Fibroblast of lung (primary cell): ENCODE measurements at regions not wholly inside any gene's neighbourhood (a gene's known extent, or its start where the extent isn't known, plus 50 kb on each side); places are given as distances from the start of the nearest gene placed in this dataset.
"Not testable (repeated sequence)": the region's sequence is repeated elsewhere in the genome, so short reads cannot be mapped to it uniquely, and the experiment has no call there.

Experiments used
- DNase-seq, 2 donors: peaks; one replicate each; pipeline versions ENCODE4 v3.0.0 to v3.0.0-alpha.2; 2010; ENCODE audit warnings: low read depth in 2 of 2
- H2AFZ ChIP-seq: 2 replicates; pipeline ENCODE4 v1.5.1; 2012; ENCODE audit warnings: low read length, control low read depth, inconsistent platforms
- H3K27ac ChIP-seq: 2 replicates; pipeline ENCODE4 v1.5.1; 2011; ENCODE audit warnings: low read length, control low read depth; ENCODE audit not compliant: insufficient read depth
- H3K27me3 ChIP-seq: 2 replicates; pipeline ENCODE4 v1.5.1; 2011; ENCODE audit warnings: mild to moderate bottlenecking, low read length; ENCODE audit not compliant: control insufficient read depth, insufficient read depth
- H3K36me3 ChIP-seq: 2 replicates; pipeline ENCODE4 v1.5.1; 2011; ENCODE audit warnings: low read length; ENCODE audit not compliant: control insufficient read depth, insufficient read depth
- H3K4me1 ChIP-seq: 2 replicates; pipeline ENCODE4 v1.5.1; 2011; ENCODE audit warnings: low read length; ENCODE audit not compliant: control insufficient read depth, insufficient read depth; ENCODE audit errors: extremely low read depth
- H3K4me2 ChIP-seq: 2 replicates; pipeline ENCODE4 v1.5.1; 2011; ENCODE audit warnings: low read length, control low read depth; ENCODE audit not compliant: insufficient read depth; ENCODE audit errors: extremely low read depth
- H3K4me3 ChIP-seq, 4 experiments: fragments of 200-600 bp in 1 of 4; sonication (generic) in 1 of 4; replicated peaks in 1 of 4; 2 replicates each; pipeline ENCODE4 v1.5.1; 2011 to 2016; ENCODE audit warnings: low read length in 4 of 4, low read depth in 3 of 4, mild to moderate bottlenecking in 3 of 4, control low read depth in 2 of 4, inconsistent platforms in 1 of 4, mixed read lengths in 1 of 4; ENCODE audit not compliant: insufficient read depth in 1 of 4; ENCODE audit errors: control extremely low read depth in 1 of 4
- H3K79me2 ChIP-seq: 2 replicates; pipeline ENCODE4 v1.5.1; 2012; ENCODE audit warnings: mild to moderate bottlenecking, low read length, inconsistent platforms; ENCODE audit not compliant: control insufficient read depth, insufficient read depth
- H3K9ac ChIP-seq: 2 replicates; pipeline ENCODE4 v1.5.1; 2011; ENCODE audit warnings: mild to moderate bottlenecking, low read length, control low read depth; ENCODE audit not compliant: insufficient read depth
- H3K9me3 ChIP-seq: 2 replicates; pipeline ENCODE4 v1.5.1; 2012; ENCODE audit warnings: low read depth, low read length; ENCODE audit not compliant: control insufficient read depth, insufficient read depth
- H4K20me1 ChIP-seq: 2 replicates; pipeline ENCODE4 v1.5.1; 2011; ENCODE audit warnings: low read length; ENCODE audit not compliant: control insufficient read depth, insufficient read depth; ENCODE audit errors: extremely low read depth
- EZH2 ChIP-seq: IDR thresholded peaks from 2 replicates; pipeline ENCODE4 v1.5.1; 2012; ENCODE audit warnings: low read length, control low read depth, mild to moderate bottlenecking; ENCODE audit errors: missing control alignments
- TF ChIP-seq, protein P1 (sequence below), 2 donors: IDR thresholded peaks in 1 of 2; conservative IDR thresholded peaks in 1 of 2; 1 replicate in 1 of 2; 2 replicates in 1 of 2; pipeline ENCODE4 v1.5.1; 2011 to 2012; ENCODE audit warnings: low read length in 2 of 2, control low read depth in 1 of 2, inconsistent platforms in 1 of 2, low read depth in 1 of 2, mild to moderate bottlenecking in 1 of 2

DNA sequence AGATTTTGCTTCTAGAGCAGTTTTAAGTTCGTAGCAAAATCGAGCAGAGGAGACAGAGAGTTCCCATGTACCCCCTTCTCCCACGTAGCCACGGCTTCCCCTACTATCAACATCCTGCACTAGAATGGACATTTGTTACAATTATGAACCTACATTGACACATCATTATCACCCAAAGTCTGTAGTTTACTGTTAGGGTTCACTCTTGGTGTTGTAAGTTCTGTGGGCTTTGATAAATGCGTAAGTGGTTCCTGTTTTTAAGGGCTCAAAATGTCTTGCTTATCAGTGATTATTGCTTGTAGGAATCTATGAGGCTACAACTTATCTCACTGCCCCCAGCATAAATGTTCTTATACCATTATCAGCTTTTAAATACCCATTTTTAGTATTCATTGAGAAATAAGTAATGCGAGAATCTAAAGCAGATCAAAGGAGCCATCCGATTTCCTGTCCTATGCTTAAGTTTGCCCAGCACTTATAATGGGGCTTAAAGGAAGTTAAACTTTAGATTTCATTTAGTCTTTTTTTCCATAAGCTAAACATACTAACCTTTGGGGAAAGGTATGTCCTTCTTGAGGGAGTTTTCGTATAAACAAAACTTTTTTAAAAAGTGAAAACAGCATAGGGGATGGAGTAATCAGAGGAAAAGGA is 118.7 kb downstream of the HAUS1 start:
- Histone ChIP-seq H3K36me3 (no peaks in the 10 kb centered on the region), H2AFZ (no peak overlapping the region), H3K79me2 (peaks cover 12% of the 10 kb centered on the region), H3K9me3 (no peaks in the 10 kb centered on the region), H3K9ac (no peak overlapping the region), H3K4me1 (peaks cover 8% of the 10 kb centered on the region), H3K27ac (no peak overlapping the region), H3K4me2 (no peak overlapping the region), H4K20me1 (no peaks in the 10 kb centered on the region), H3K27me3 (no peaks in the 10 kb centered on the region), H3K4me3 (no peak overlapping the region)
- TF ChIP-seq, protein P1, sequence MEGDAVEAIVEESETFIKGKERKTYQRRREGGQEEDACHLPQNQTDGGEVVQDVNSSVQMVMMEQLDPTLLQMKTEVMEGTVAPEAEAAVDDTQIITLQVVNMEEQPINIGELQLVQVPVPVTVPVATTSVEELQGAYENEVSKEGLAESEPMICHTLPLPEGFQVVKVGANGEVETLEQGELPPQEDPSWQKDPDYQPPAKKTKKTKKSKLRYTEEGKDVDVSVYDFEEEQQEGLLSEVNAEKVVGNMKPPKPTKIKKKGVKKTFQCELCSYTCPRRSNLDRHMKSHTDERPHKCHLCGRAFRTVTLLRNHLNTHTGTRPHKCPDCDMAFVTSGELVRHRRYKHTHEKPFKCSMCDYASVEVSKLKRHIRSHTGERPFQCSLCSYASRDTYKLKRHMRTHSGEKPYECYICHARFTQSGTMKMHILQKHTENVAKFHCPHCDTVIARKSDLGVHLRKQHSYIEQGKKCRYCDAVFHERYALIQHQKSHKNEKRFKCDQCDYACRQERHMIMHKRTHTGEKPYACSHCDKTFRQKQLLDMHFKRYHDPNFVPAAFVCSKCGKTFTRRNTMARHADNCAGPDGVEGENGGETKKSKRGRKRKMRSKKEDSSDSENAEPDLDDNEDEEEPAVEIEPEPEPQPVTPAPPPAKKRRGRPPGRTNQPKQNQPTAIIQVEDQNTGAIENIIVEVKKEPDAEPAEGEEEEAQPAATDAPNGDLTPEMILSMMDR (conservative IDR thresholded peaks at IDR 0.05 in 1 of 2, IDR thresholded peaks at IDR 0.05 in 1 of 2; ENCODE audit: low read depth in 1 of 2, low read length in 2 of 2) = no peak
- no peak for TF ChIP-seq EZH2
- DNase-seq = no peak

DNA sequence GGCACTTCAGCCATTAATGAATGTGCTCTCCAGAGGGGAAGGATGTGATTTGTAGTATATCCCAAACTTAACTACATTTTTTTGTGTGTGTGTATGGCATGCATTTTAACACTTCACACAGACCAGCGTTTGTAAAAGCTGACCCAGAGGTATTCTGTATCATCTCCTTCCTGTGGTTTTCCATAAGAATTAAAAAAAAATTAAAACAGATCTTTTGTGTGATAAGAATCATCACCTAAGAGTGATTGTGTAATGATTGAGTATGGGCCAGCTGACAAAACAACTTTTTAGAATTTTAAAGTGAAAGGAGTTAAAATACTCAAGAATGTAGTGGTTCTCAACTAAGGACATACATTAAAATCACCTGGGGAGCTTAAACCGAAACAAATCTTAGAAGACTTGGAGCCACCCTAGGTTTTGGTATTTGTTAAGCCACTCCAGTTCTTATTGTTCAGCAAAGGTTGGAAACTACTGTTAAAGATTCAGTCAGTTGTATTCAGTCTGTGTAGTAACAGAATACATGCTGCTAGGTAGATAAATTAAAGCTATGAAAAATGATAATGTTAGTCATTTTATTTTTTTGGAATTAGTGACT is 120.1 kb downstream of the HAUS1 start:
- Histone ChIP-seq H3K79me2 (peaks cover 9% of the 10 kb centered on the region), H3K9me3 (no peaks in the 10 kb centered on the region), H3K4me1 (peaks cover 8% of the 10 kb centered on the region), H3K27ac (no peak overlapping the region), H3K9ac (no peak overlapping the region), H3K4me2 (no peak overlapping the region), H4K20me1 (no peaks in the 10 kb centered on the region), H3K36me3 (no peaks in the 10 kb centered on the region), H3K27me3 (no peaks in the 10 kb centered on the region), H3K4me3 (no peak overlapping the region), H2AFZ (no peak overlapping the region)
- DNase-seq = peak in 1 of 2 donors; percentile 60
- TF ChIP-seq EZH2 = no peak
- TF ChIP-seq, protein P1 (conservative IDR thresholded peaks at IDR 0.05 in 1 of 2, IDR thresholded peaks at IDR 0.05 in 1 of 2; ENCODE audit: low read depth in 1 of 2, low read length in 2 of 2) = no peak

DNA sequence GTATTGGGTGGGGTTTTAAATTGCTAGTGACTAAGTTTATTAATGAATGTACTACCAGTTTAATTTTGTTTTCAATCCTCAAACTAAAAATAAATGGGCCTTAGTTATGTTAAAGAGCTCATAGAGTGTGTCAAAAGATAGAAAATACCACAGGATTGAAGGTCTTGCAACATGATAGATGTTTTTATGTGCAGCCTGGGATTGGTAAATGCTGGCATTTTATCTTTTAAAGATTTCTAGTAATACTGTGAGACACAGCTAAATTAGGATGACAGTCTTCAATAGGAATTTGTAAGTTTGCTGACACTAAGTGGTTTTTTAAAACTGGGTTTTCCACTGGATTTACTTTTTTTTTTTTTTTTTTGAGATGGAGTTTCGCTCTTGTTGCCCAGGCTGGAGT is 122.3 kb downstream of the HAUS1 start:
- Histone ChIP-seq H4K20me1 (no peaks in the 10 kb centered on the region), H3K79me2 (peaks cover 4% of the 10 kb centered on the region), H3K36me3 (no peaks in the 10 kb centered on the region), H3K4me3 (no peak overlapping the region), H2AFZ (no peak overlapping the region), H3K4me1 (peaks cover 3% of the 10 kb centered on the region), H3K9me3 (no peaks in the 10 kb centered on the region), H3K4me2 (no peak overlapping the region), H3K27me3 (no peaks in the 10 kb centered on the region), H3K9ac (no peak overlapping the region), H3K27ac (no peak overlapping the region)
- DNase-seq = peak in 1 of 2 donors; percentile 70
- TF ChIP-seq, protein P1 (conservative IDR thresholded peaks at IDR 0.05 in 1 of 2, IDR thresholded peaks at IDR 0.05 in 1 of 2; ENCODE audit: low read depth in 1 of 2, low read length in 2 of 2) = no peak
- no peak for TF ChIP-seq EZH2

DNA sequence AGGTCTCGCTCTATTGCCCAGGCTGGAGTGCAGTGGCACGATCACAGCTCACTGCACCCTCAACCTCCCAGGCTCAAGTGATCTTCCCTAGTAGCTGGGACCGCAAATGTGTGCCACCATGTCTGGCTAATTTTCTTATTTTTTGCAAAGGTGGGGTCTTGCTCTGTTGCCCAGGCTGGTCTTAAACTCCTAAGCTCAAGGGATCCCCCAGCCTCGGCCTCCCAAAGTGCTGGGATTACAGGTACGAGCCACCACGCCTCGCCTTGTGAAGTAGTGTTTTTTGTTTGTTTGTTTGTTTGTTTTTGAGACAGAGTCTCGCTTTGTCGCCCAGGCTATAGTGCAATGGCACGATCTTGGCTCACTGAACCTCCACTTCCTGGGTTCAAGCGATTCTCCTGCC is 125.5 kb downstream of the HAUS1 start:
- H4K20me1 ChIP-seq, H2AFZ ChIP-seq, DNase-seq, H3K9me3 ChIP-seq, H3K4me1 ChIP-seq, H3K9ac ChIP-seq, H3K27ac ChIP-seq, H3K4me3 ChIP-seq, H3K27me3 ChIP-seq, H3K36me3 ChIP-seq, H3K79me2 ChIP-seq, H3K4me2 ChIP-seq: not testable (repeated sequence)
